HK-2 (cell line): ENCODE measurements at regions not wholly inside any gene's neighbourhood (a gene's known extent, or its start where the extent isn't known, plus 50 kb on each side); places are given as distances from the start of the nearest gene placed in this dataset.
A peak's percentile ranks its signal among the peaks of the same experiment; 100 is the strongest.
"Not testable (repeated sequence)": the region's sequence is repeated elsewhere in the genome, so short reads cannot be mapped to it uniquely, and the experiment has no call there.

Source experiments
- DNase-seq: peaks from one replicate; pipeline ENCODE4 v3.0.0-alpha.2; 2018; ENCODE audit not compliant: unreplicated experiment

DNA sequence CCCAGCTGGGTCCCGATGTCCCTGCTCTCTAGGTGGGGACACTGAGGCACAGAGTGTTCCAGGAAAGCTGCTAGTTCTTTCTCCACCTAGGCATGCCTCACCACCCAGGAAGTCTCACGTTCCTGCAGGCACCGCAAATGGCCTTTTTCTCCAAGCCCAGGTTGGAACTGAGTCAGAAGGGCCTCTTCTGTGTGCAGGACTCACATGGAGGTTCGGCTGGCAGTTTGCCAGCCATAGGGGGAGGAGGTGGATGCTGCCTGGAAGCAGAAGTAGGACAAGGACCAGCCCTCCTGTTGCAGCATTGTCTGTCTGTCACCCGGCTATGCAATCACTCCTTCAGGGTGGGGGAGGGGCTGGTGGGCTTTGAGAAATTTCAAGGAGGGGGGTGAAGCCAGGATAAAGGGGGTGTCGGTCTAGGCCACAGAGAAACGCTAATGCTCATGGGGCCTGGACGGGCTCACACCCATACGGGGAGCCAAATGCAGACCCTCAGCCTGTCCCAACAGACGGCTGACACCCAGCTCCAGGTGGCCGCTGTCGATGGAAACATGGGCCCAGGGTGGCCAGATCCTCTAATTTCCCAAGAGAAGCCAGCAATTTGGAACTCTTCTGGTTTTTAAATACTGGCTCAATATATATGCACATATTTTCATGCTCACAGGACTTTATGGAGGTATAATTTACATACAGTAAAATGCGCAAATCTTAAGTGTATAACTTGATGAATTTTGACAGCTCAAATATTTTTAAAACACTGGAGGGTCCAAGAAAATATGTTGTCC, 120.5 kb downstream of the PHETA1 start:
- DNase-seq, result peak; percentile 2

- DNase-seq, result no peak
These were observed 121.7 kb downstream of the PHETA1 start for GRCh38 chr12:111247083-111247783.

GRCh38 chr12:111246477-111247011, 122.4 kb downstream of the PHETA1 start:
- no peak for DNase-seq

- DNase-seq, result no peak
These were observed 123.0 kb downstream of the PHETA1 start for GRCh38 chr12:111245701-111246476.

DNA sequence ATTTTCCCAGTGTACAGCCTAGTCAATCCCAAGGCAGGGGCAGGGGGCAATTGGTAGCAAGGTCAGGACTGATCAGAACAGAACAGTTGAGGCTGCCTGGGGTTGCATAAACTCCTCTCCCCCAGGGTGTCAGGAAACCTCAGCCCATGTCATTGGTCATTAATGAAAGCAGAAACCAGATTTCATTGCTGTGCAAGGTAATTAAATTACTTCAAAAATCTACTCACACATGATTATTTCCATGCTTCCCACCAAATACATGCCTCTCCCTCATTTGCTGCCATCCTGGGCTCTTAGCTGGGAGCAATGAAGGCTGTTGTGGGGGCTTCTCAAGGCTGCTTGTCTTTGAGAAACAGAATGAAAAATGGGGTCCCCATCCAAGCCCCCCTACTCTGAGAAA, 124.2 kb downstream of the PHETA1 start:
- DNase-seq, result no peak

DNA sequence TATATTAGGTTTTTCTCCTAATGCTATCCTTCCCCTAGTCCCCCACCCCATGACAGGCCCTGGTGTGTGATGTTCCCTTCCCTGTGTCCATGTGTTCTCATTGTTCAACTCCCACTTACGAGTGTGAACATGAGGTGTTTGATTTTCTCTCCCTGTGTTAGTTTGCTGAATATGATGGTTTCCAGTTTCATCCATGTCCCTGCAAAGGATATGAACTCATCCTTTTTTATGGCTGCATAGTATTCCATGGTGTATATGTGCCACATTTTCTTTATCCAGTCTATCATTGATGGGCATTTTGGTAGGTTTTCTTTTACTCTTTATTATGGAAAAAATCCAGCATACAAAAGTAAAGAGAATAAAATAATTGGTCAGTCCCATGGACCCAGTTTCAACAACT, 126.1 kb downstream of the PHETA1 start:
- DNase-seq, result not testable (repeated sequence)

- DNase-seq, result no peak
These were observed 126.7 kb downstream of the PHETA1 start for GRCh38 chr12:111242184-111242583.

GRCh38 chr12:111240374-111240773, 128.5 kb downstream of the PHETA1 start:
- DNase-seq, result no peak

- DNase-seq, result no peak
These were observed 129.7 kb downstream of the PHETA1 start for GRCh38 chr12:111239235-111239634.

DNA sequence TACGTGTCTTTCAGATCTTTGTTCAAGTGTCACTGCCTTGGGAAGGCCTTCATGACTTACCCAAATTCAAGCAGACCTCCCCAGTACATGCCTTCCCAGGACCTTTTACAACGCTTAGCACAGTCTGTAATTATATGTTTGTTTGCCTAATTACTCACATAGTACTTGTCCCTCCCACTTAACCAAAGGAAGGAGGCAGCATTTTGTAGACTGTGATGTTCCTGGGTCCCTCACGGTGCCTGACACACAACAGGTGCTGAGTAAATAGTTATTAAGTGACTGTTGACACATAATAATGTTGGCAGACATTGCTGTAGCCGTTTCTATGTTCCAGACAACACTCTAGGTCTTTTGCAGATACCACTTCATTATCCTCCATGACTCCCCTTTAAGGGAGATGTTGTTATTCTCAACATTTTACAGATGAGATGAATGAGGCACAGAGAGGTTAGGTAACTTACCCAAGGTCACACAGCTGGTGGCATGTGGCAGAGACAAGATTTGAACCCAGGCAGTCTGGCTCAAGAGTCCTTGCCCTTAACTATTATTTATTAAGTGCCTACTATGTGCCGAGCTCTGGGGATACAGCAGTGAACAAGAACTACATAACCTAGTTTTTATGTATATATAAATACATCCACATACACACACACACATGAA, 130.7 kb downstream of the PHETA1 start:
- DNase-seq, result no peak

- DNase-seq, result not testable (repeated sequence)
These were observed 134.4 kb downstream of the PHETA1 start for GRCh38 chr12:111234491-111234890.

GRCh38 chr12:111233786-111234185, 135.1 kb downstream of the PHETA1 start:
- no peak for DNase-seq

DNA sequence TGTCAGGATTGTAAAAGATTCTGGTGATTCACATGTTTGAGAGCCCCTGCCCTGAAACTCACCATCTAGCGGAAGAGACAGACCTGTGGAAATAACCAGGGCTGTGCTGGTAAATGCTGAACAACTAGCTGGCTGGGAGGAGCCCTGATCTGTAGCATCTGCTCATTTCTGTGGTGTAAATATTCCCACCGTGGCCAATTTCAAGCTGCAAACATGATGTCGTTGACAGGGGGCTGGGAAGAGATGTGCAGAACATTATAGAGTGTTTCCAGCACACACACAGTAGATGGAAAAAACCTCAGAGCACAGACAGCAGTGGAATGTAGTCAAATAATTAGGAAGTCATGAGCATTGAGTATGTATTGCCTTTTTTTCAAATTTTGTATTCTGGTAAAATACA, 138.2 kb downstream of the PHETA1 start:
- DNase-seq, result no peak

GRCh38 chr12:111228916-111229666, 139.8 kb downstream of the PHETA1 start:
- DNase-seq, result no peak

DNA sequence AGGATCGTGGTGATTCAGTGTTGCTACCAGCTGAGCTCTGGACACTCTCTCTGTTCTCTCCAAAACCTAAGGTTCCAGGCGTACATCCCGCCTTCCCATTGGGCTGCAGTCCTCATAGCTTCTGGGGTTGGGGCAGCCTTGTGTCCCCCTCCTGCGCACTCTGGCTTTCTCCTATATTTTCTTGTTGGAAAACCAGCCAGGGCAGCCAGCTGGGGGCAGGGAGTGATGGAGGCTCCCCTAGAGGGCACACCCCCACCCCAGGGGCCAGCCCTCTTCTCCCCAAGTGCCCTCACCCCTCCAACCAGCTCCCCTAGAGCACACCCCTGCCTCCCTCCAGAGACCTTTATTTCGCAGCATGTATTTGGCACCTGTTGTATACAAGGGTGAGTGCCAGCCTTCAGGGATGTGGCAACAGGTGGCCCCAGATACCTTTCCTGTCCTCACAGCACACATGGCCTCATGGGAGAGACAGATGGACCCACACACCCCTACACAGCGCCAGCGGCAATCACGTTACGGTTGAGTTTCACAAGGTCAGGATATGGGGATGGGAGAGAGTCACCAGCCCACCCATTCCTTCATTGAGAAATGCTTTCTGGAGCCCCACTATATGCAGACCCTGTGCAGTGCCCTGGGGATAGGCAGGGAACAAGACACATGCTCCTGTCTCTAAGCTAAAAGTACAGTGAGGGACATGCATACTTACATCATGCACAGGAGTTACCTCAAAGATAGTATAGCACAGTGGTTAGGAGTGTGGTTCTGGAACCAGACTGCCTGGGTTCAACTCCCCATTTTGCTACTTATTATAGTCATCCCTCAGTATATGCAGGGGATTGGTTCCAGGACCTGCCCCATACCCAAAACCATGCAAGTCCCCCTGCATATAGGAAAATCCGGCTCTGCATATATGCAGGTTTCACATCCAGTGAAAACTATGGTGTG, 141.1 kb downstream of the PHETA1 start:
- no peak for DNase-seq

DNA sequence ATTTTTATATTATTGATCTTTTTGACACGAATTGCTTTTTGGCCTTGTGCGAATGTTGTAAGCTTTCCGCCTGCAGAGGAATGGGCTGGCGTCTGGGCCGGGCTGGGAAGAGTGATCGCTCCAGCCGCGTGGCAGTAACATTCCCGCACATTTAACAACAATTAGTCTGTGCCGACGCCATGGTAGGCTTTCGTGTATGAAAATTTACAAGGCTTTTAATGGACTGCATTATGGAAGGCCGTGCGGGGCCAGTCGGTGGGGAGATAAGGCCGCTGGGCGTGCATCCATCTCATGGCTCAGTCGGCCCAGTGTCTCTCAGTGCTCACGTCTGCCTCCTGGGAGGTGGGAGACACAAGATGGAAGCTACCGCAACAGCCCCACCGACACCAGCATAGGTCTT, 142.2 kb downstream of the PHETA1 start:
- no peak for DNase-seq

GRCh38 chr12:111225307-111225706, 143.6 kb downstream of the PHETA1 start:
- no peak for DNase-seq

DNA sequence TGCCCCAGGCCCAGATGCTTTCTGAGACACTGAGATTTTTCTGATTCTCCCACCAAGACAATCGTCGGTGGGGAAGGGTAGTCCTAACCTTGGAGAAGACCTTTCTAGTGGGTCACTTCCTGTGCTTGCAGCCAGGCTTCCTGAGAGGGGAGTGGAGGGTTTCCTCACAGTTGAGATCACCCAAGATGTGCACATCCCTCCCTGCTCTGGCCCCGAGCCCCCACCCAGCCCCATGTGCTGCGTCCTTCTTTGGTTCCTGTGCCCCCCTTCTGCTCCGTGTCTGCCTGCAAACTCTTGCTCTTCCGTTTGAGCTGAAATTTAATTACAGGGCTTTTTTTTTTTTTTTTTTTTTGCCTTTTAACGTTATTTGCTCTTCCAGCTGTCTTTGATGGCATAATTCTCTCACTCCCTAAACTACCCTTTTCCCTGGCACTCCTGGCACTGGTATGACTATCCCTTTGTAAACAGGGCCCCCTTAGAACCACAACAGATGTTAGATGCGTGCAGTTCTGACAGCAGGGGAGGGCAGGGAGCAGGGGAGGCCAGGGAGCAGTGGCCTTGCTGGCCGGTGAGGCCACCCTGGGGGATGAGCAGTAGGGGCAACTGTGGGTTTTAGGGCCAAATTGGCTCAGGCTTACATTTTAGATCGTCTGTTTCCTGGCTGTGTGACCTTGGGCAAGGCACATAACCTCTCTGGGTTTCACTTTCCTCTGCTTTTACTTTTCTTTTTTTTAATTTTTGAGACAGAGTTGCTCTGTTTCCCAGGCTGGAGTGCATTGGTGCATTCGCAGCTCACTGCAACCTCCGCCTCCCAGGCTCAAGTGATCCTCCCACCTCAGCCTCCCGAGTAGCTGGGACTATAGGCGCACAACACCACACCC, 144.5 kb downstream of the PHETA1 start:
- DNase-seq, result no peak

- DNase-seq, result no peak
These were observed 146.4 kb downstream of the PHETA1 start for GRCh38 chr12:111222523-111222922.
